Natural killer cell (primary cell): ENCODE measurements at regions not wholly inside any gene's neighbourhood (a gene's known extent, or its start where the extent isn't known, plus 50 kb on each side); places are given as distances from the start of the nearest gene placed in this dataset.

Source experiments
- ATAC-seq, 3 donors: fragments of 150-1000 bp in 2 of 3; fragments of 200-7000 bp in 1 of 3; cut with Tn5 transposase; 1 replicate in 1 of 3; 2 replicates in 2 of 3; pipeline ENCODE4 v1.10.0; 2021; ENCODE audit warnings: mild to moderate bottlenecking in 2 of 3, moderate library complexity in 2 of 3
- DNase-seq, 2 donors: peaks; one replicate each; pipeline versions ENCODE4 v3.0.0 to v3.0.0-alpha.2; 2013 to 2021; ENCODE audit warnings: mixed read lengths in 1 of 2
- H3K27ac ChIP-seq: one replicate; pipeline ENCODE4 v1.5.1; 2013; ENCODE audit warnings: mild to moderate bottlenecking, low read length
- H3K27me3 ChIP-seq: one replicate; pipeline ENCODE4 v1.6.1; 2013; ENCODE audit warnings: low read length; ENCODE audit not compliant: control insufficient read depth, insufficient read depth
- H3K36me3 ChIP-seq: one replicate; pipeline ENCODE4 v1.6.1; 2013; ENCODE audit warnings: low read length; ENCODE audit not compliant: control insufficient read depth, insufficient read depth
- H3K4me1 ChIP-seq: one replicate; pipeline ENCODE4 v1.6.1; 2013; ENCODE audit warnings: low read length; ENCODE audit not compliant: control insufficient read depth, insufficient read depth
- H3K4me3 ChIP-seq: one replicate; pipeline ENCODE4 v1.5.1; 2013; ENCODE audit warnings: low read length
- H3K9me3 ChIP-seq: one replicate; pipeline ENCODE4 v1.6.1; 2013; ENCODE audit warnings: low read length; ENCODE audit not compliant: control insufficient read depth, insufficient read depth
- H3K27ac Mint-ChIP-seq, 2 donors: one replicate each; pipeline ENCODE4 v1.8.0; 2022; ENCODE audit warnings: mild to moderate bottlenecking in 2 of 2, mixed read lengths in 2 of 2, moderate library complexity in 1 of 2
- H3K27me3 Mint-ChIP-seq, 2 donors: one replicate each; pipeline ENCODE4 v1.8.0; 2022; ENCODE audit warnings: low read depth in 2 of 2, mixed read lengths in 2 of 2
- H3K36me3 Mint-ChIP-seq: one replicate; pipeline ENCODE4 v1.8.0; 2022; ENCODE audit warnings: mixed read lengths
- H3K4me1 Mint-ChIP-seq, 2 donors: one replicate each; pipeline ENCODE4 v1.8.0; 2022; ENCODE audit warnings: mixed read lengths in 2 of 2
- H3K4me3 Mint-ChIP-seq: one replicate; pipeline ENCODE4 v1.8.0; 2022; ENCODE audit warnings: mild to moderate bottlenecking, moderate library complexity, mixed read lengths
- H3K9me3 Mint-ChIP-seq, 2 donors: one replicate each; pipeline ENCODE4 v1.8.0; 2022; ENCODE audit warnings: mixed read lengths in 2 of 2
- CTCF ChIP-seq: fragments of 200-600 bp; IDR thresholded peaks from one replicate; pipeline ENCODE4 v1.8.0; 2022; ENCODE audit warnings: antibody characterized with exemption
- WGBS: methylation state at CpG from one replicate; pipeline ENCODE4 v1.1.7; 2013; ENCODE audit warnings: missing lambda C conversion rate; ENCODE audit not compliant: insufficient coverage; 5-methylcytosine and 5-hydroxymethylcytosine counted together
- intact Hi-C: fragments of 100-400 bp; cut with micrococcal nuclease; formaldehyde crosslinking; loops from one replicate; pipeline ENCODE4 v1.14.2; 2022

GRCh38 chr2:221129657-221130056, 442.4 kb downstream of the EPHA4 start:
- no peak for DNase-seq
- H3K9me3 Mint-ChIP-seq = peaks cover 0 to 3% of the 10 kb centered on the region in 2 donors
- Histone ChIP-seq H3K4me3 (no peak overlapping the region), H3K27ac (no peak overlapping the region), H3K9me3 (peaks cover 4% of the 10 kb centered on the region), H3K4me1 (no peaks in the 10 kb centered on the region), H3K36me3 (no peaks in the 10 kb centered on the region), H3K27me3 (no peaks in the 10 kb centered on the region)
- no peaks in the 10 kb centered on the region for H3K4me1 Mint-ChIP-seq
- no peak overlapping the region for H3K27ac Mint-ChIP-seq
- no peak overlapping the region for H3K4me3 Mint-ChIP-seq
- intact Hi-C loops = no loop called here
- no peaks in the 10 kb centered on the region for H3K36me3 Mint-ChIP-seq
- 79% methylated on average over 1 of the region's 1 CpG for WGBS
- H3K27me3 Mint-ChIP-seq = no peaks in the 10 kb centered on the region
- no peak for TF ChIP-seq CTCF
- ATAC-seq = no peak

- no peak overlapping the region for H3K4me3 Mint-ChIP-seq
- peaks cover 0 to 3% of the 10 kb centered on the region in 2 donors for H3K9me3 Mint-ChIP-seq
- H3K36me3 Mint-ChIP-seq = no peaks in the 10 kb centered on the region
- no peak for TF ChIP-seq CTCF
- H3K27ac Mint-ChIP-seq = no peak overlapping the region
- H3K27me3 ChIP-seq = no peaks in the 10 kb centered on the region
- no peaks in the 10 kb centered on the region for H3K36me3 ChIP-seq
- peaks cover 4% of the 10 kb centered on the region for H3K9me3 ChIP-seq
- no peak for DNase-seq
- ATAC-seq = no peak
- H3K27me3 Mint-ChIP-seq = no peaks in the 10 kb centered on the region
- no peaks in the 10 kb centered on the region for H3K4me1 Mint-ChIP-seq
- no peak overlapping the region for H3K4me3 ChIP-seq
- intact Hi-C loops = no loop called here
- no peak overlapping the region for H3K27ac ChIP-seq
- no peaks in the 10 kb centered on the region for H3K4me1 ChIP-seq
- WGBS = 14% methylated on average over 1 of the region's 1 CpG
Measured at GRCh38 chr2:221130431-221130830, 441.7 kb downstream of the EPHA4 start.

GRCh38 chr2:221133941-221134340, 438.2 kb downstream of the EPHA4 start:
- intact Hi-C loops = no loop called here
- Histone ChIP-seq H3K4me3 (no peak overlapping the region), H3K27ac (no peak overlapping the region), H3K27me3 (no peaks in the 10 kb centered on the region), H3K9me3 (no peaks in the 10 kb centered on the region), H3K4me1 (no peaks in the 10 kb centered on the region), H3K36me3 (no peaks in the 10 kb centered on the region)
- 60% methylated on average over 1 of the region's 2 CpGs for WGBS
- Mint-ChIP-seq H3K27me3 (no peaks in the 10 kb centered on the region), H3K9me3 (no peaks in the 10 kb centered on the region), H3K4me1 (no peaks in the 10 kb centered on the region), H3K27ac (no peak overlapping the region), H3K36me3 (no peaks in the 10 kb centered on the region), H3K4me3 (no peak overlapping the region)
- TF ChIP-seq CTCF = no peak
- DNase-seq (no peak), ATAC-seq (no peak)

- Histone ChIP-seq H3K27me3 (no peaks in the 10 kb centered on the region), H3K36me3 (no peaks in the 10 kb centered on the region), H3K9me3 (no peaks in the 10 kb centered on the region), H3K27ac (no peak overlapping the region), H3K4me3 (no peak overlapping the region), H3K4me1 (no peaks in the 10 kb centered on the region)
- H3K4me3 Mint-ChIP-seq = no peak overlapping the region
- DNase-seq (no peak), ATAC-seq (no peak)
- intact Hi-C loops = no loop called here
- WGBS = 84% methylated on average over 3 of the region's 3 CpGs
- no peaks in the 10 kb centered on the region for H3K9me3 Mint-ChIP-seq
- no peaks in the 10 kb centered on the region for H3K27me3 Mint-ChIP-seq
- no peaks in the 10 kb centered on the region for H3K4me1 Mint-ChIP-seq
- no peak for TF ChIP-seq CTCF
- no peak overlapping the region for H3K27ac Mint-ChIP-seq
- H3K36me3 Mint-ChIP-seq = no peaks in the 10 kb centered on the region
Measured at GRCh38 chr2:221134718-221135117, 437.4 kb downstream of the EPHA4 start.
